ENCODE measurements at regions not wholly inside any gene's neighbourhood (a gene's known extent, or its start where the extent isn't known, plus 50 kb on each side); places are given as distances from the start of the nearest gene placed in this dataset.

DNA sequence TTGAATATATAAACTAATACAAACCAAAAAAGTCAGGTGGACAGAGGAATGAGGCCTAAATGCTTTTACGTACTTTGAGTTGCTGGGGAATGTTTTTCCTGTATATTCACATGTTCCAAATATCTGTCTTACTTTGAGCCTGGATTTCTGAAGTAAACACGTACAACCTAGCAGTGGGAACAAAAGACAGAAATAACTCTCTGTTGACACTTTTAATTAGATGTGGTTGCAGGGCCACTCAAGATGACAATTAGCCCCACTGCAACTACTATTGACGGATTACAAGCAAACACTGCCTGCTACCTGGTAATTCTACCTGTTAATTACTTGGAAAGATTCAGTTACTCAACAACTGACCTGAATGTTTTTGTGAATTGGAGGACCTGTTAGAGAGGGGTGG is 196.9 kb downstream of the TTLL7 start:
- peaks cover 0 to 4% (median 0%) of the 10 kb centered on the region in 11 donors for H3K9me3 Mint-ChIP-seq
- no peak for ATAC-seq
- ChIA-PET POLR2A (no interaction called here), CTCF (no interaction called here)
- no peaks in the 10 kb centered on the region for H3K27me3 Mint-ChIP-seq
- intact Hi-C loops (cut with micrococcal nuclease): no loop called here
- Histone ChIP-seq H3K4me3 (ENCODE audit: low read length) (no peak overlapping the region), H3K36me3 (ENCODE audit: control insufficient read depth in 2 of 3, insufficient read depth in 3 of 3, low read length in 3 of 3) (no peaks in the 10 kb centered on the region), H3K4me1 (ENCODE audit: control insufficient read depth in 2 of 2, insufficient read depth in 2 of 2, low read length in 2 of 2) (no peaks in the 10 kb centered on the region), H3K9me3 (ENCODE audit: control insufficient read depth in 2 of 3, low read length in 3 of 3) (no peaks in the 10 kb centered on the region), H3K27me3 (ENCODE audit: control insufficient read depth in 2 of 2, insufficient read depth in 2 of 2, low read length in 2 of 2) (no peaks in the 10 kb centered on the region), H3K27ac (ENCODE audit: low read depth, low read length) (no peak overlapping the region)
- H3K27ac Mint-ChIP-seq: no peak overlapping the region
- DNase-seq: no peak
- H3K4me1 Mint-ChIP-seq: no peaks in the 10 kb centered on the region
- no peak overlapping the region for H3K4me3 Mint-ChIP-seq
- peaks cover 0 to 28% (median 9%) of the 10 kb centered on the region in 5 donors for H3K36me3 Mint-ChIP-seq

DNA sequence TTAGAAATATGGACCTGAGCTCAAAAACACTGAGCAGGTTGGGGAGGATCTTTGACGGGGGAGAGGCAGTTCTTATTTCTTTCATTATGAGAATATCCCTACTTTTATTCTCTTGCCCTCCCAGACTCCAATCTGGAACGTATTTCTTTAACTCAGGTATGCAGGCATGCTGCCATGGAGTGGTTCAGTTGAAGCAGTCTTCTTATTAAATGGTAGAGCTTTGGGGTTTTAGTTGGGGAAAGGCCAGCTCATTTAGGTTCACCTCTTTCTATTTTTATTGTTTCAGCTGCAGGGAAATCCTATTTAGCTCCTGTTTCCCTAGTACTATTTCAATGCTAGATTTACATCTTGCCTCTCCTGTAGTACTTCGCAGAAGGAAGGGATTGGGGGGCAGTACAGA is 198.9 kb downstream of the TTLL7 start:
- Histone ChIP-seq H3K4me3 (ENCODE audit: low read length) (no peak overlapping the region), H3K9me3 (ENCODE audit: control insufficient read depth in 2 of 3, low read length in 3 of 3) (no peaks in the 10 kb centered on the region), H3K4me1 (ENCODE audit: control insufficient read depth in 2 of 2, insufficient read depth in 2 of 2, low read length in 2 of 2) (no peaks in the 10 kb centered on the region), H3K27ac (ENCODE audit: low read depth, low read length) (no peak overlapping the region), H3K27me3 (ENCODE audit: control insufficient read depth in 2 of 2, insufficient read depth in 2 of 2, low read length in 2 of 2) (no peaks in the 10 kb centered on the region), H3K36me3 (ENCODE audit: control insufficient read depth in 2 of 3, insufficient read depth in 3 of 3, low read length in 3 of 3) (no peaks in the 10 kb centered on the region)
- peaks cover 0 to 4% (median 0%) of the 10 kb centered on the region in 11 donors for H3K9me3 Mint-ChIP-seq
- H3K27ac Mint-ChIP-seq: no peak overlapping the region
- no peaks in the 10 kb centered on the region for H3K27me3 Mint-ChIP-seq
- ATAC-seq (no peak), DNase-seq (no peak)
- no peaks in the 10 kb centered on the region for H3K4me1 Mint-ChIP-seq
- POLR2A ChIA-PET: no interaction called here
- CTCF ChIA-PET: no interaction called here
- intact Hi-C loops (cut with micrococcal nuclease): no loop called here
- H3K4me3 Mint-ChIP-seq: no peak overlapping the region
- peaks cover 0 to 32% (median 9%) of the 10 kb centered on the region in 5 donors for H3K36me3 Mint-ChIP-seq

- Mint-ChIP-seq H3K36me3 (peaks cover 0 to 32% (median 9%) of the 10 kb centered on the region in 5 donors), H3K9me3 (peaks cover 0 to 4% (median 0%) of the 10 kb centered on the region in 11 donors), H3K27me3 (no peaks in the 10 kb centered on the region), H3K4me1 (no peaks in the 10 kb centered on the region), H3K4me3 (no peak overlapping the region), H3K27ac (no peak overlapping the region)
- Histone ChIP-seq H3K27me3 (ENCODE audit: control insufficient read depth in 2 of 2, insufficient read depth in 2 of 2, low read length in 2 of 2) (no peaks in the 10 kb centered on the region), H3K9me3 (ENCODE audit: control insufficient read depth in 2 of 3, low read length in 3 of 3) (no peaks in the 10 kb centered on the region), H3K36me3 (ENCODE audit: control insufficient read depth in 2 of 3, insufficient read depth in 3 of 3, low read length in 3 of 3) (no peaks in the 10 kb centered on the region), H3K4me3 (ENCODE audit: low read length) (no peak overlapping the region), H3K27ac (ENCODE audit: low read depth, low read length) (no peak overlapping the region), H3K4me1 (ENCODE audit: control insufficient read depth in 2 of 2, insufficient read depth in 2 of 2, low read length in 2 of 2) (no peaks in the 10 kb centered on the region)
- ChIA-PET POLR2A (no interaction called here), CTCF (no interaction called here)
- DNase-seq (no peak), ATAC-seq (no peak)
- intact Hi-C loops (cut with micrococcal nuclease): no loop called here
These were observed 199.3 kb downstream of the TTLL7 start for GRCh38 chr1:83799594-83799993.

DNA sequence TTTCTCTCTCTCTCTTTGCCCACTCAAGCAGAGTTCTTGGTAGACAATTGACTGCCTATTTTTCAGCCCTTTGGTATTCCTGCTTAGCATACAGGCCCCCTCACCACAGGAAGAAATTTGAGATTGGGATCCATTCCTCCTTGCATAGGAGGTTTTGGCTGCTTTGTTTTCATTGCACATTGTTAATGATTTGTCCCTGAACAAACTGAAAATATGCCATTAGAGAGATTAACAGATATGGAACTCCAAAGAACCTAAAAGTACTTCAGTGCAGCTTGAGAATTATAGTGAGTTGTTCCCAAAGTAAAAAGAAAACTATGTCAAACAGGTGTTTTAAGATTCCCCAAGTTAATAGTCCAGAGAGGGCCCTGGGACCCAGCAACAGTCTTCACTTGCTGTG is 200.0 kb downstream of the TTLL7 start:
- Mint-ChIP-seq H3K27ac (peak overlapping the region in 1 of 9 donors; percentile 41), H3K9me3 (peaks cover 0 to 4% (median 0%) of the 10 kb centered on the region in 11 donors), H3K4me3 (no peak overlapping the region), H3K4me1 (no peaks in the 10 kb centered on the region), H3K27me3 (no peaks in the 10 kb centered on the region), H3K36me3 (peaks cover 0 to 36% (median 9%) of the 10 kb centered on the region in 5 donors)
- intact Hi-C loops (cut with micrococcal nuclease): no loop called here
- DNase-seq (no peak), ATAC-seq (no peak)
- CTCF ChIA-PET: no interaction called here
- no peak overlapping the region for H3K27ac ChIP-seq (ENCODE audit: low read depth, low read length)
- no peaks in the 10 kb centered on the region for H3K27me3 ChIP-seq (ENCODE audit: control insufficient read depth in 2 of 2, insufficient read depth in 2 of 2, low read length in 2 of 2)
- no peaks in the 10 kb centered on the region for H3K36me3 ChIP-seq (ENCODE audit: control insufficient read depth in 2 of 3, insufficient read depth in 3 of 3, low read length in 3 of 3)
- H3K9me3 ChIP-seq (ENCODE audit: control insufficient read depth in 2 of 3, low read length in 3 of 3): no peaks in the 10 kb centered on the region
- no peaks in the 10 kb centered on the region for H3K4me1 ChIP-seq (ENCODE audit: control insufficient read depth in 2 of 2, insufficient read depth in 2 of 2, low read length in 2 of 2)
- no peak overlapping the region for H3K4me3 ChIP-seq (ENCODE audit: low read length)
- POLR2A ChIA-PET: no interaction called here

GRCh38 chr1:83796409-83796808 is 202.5 kb downstream of the TTLL7 start:
- ChIA-PET POLR2A (no interaction called here), CTCF (no interaction called here)
- ATAC-seq (no peak), DNase-seq (no peak)
- Histone ChIP-seq H3K27ac (ENCODE audit: low read depth, low read length) (no peak overlapping the region), H3K4me1 (ENCODE audit: control insufficient read depth in 2 of 2, insufficient read depth in 2 of 2, low read length in 2 of 2) (no peaks in the 10 kb centered on the region), H3K36me3 (ENCODE audit: control insufficient read depth in 2 of 3, insufficient read depth in 3 of 3, low read length in 3 of 3) (no peaks in the 10 kb centered on the region), H3K4me3 (ENCODE audit: low read length) (no peak overlapping the region), H3K9me3 (ENCODE audit: control insufficient read depth in 2 of 3, low read length in 3 of 3) (no peaks in the 10 kb centered on the region), H3K27me3 (ENCODE audit: control insufficient read depth in 2 of 2, insufficient read depth in 2 of 2, low read length in 2 of 2) (no peaks in the 10 kb centered on the region)
- Mint-ChIP-seq H3K27ac (no peak overlapping the region), H3K36me3 (peaks cover 0 to 34% (median 4%) of the 10 kb centered on the region in 5 donors), H3K9me3 (peaks cover 0 to 4% (median 0%) of the 10 kb centered on the region in 11 donors), H3K4me1 (no peaks in the 10 kb centered on the region), H3K27me3 (no peaks in the 10 kb centered on the region), H3K4me3 (no peak overlapping the region)
- intact Hi-C loops (cut with micrococcal nuclease): no loop called here

- H3K4me3 Mint-ChIP-seq: no peak overlapping the region
- ChIA-PET POLR2A (interaction anchor here (0.6 kb wide), 1 partner anchor 1467 kb away, joined by 3 read pairs; no protein-coding TSS in a partner anchor), CTCF (no interaction called here)
These were observed 204.5 kb downstream of the TTLL7 start for GRCh38 chr1:83794384-83794783.

DNA sequence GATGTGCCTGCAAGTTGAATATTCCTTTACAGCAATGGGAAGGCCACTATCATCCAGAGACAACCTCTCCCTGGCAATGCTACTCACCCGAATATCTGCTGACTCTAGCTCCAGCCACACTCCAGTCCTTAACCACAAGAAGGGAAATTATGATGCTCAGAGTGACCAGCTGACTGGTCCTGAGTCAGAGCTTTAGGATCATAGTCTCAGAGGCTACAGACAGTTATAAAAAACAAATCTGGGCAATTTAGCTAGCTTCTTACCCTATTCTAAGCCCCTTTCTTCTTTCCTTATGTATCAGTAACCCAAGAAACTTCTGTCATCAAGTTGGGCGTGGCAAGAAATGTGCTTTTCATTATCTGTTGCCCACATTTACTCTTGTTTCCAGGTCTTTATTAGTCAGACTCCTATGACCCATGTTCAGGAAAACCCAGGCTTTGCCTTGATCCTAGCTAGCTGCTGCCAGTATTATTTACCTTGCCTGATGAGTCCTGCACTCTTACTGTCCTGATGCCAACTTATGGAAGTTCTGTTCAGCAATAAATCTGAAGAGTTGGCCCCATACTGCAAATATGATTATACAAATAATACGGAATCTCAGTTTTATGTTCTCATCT is 207.0 kb downstream of the TTLL7 start:
- H3K27me3 ChIP-seq (ENCODE audit: control insufficient read depth in 2 of 2, insufficient read depth in 2 of 2, low read length in 2 of 2): no peaks in the 10 kb centered on the region
- no peak overlapping the region for H3K4me3 ChIP-seq (ENCODE audit: low read length)
- ATAC-seq: no peak
- ChIA-PET POLR2A (no interaction called here), CTCF (no interaction called here)
- H3K36me3 ChIP-seq (ENCODE audit: control insufficient read depth in 2 of 3, insufficient read depth in 3 of 3, low read length in 3 of 3): no peaks in the 10 kb centered on the region
- H3K27ac ChIP-seq (ENCODE audit: low read depth, low read length): no peak overlapping the region
- H3K4me1 Mint-ChIP-seq: no peaks in the 10 kb centered on the region
- no peaks in the 10 kb centered on the region for H3K4me1 ChIP-seq (ENCODE audit: control insufficient read depth in 2 of 2, insufficient read depth in 2 of 2, low read length in 2 of 2)
- no peak overlapping the region for H3K4me3 Mint-ChIP-seq
- H3K9me3 ChIP-seq (ENCODE audit: control insufficient read depth in 2 of 3, low read length in 3 of 3): no peaks in the 10 kb centered on the region
- DNase-seq: no peak
- intact Hi-C loops (cut with micrococcal nuclease): no loop called here
- no peak overlapping the region for H3K27ac Mint-ChIP-seq
- H3K9me3 Mint-ChIP-seq: no peaks in the 10 kb centered on the region
- peaks cover 0 to 17% (median 0%) of the 10 kb centered on the region in 5 donors for H3K36me3 Mint-ChIP-seq
- no peaks in the 10 kb centered on the region for H3K27me3 Mint-ChIP-seq

More at GRCh38 chr1:83794384-83794783, 204.5 kb downstream of the TTLL7 start:
- Mint-ChIP-seq H3K4me1 (no peaks in the 10 kb centered on the region), H3K36me3 (peaks cover 0 to 25% (median 4%) of the 10 kb centered on the region in 5 donors), H3K27ac (no peak overlapping the region), H3K9me3 (peaks cover 0 to 4% (median 0%) of the 10 kb centered on the region in 11 donors), H3K27me3 (no peaks in the 10 kb centered on the region)
- intact Hi-C loops (cut with micrococcal nuclease): no loop called here
- H3K27ac ChIP-seq (ENCODE audit: low read depth, low read length): no peak overlapping the region
- no peaks in the 10 kb centered on the region for H3K27me3 ChIP-seq (ENCODE audit: control insufficient read depth in 2 of 2, insufficient read depth in 2 of 2, low read length in 2 of 2)
- no peaks in the 10 kb centered on the region for H3K36me3 ChIP-seq (ENCODE audit: control insufficient read depth in 2 of 3, insufficient read depth in 3 of 3, low read length in 3 of 3)
- no peaks in the 10 kb centered on the region for H3K4me1 ChIP-seq (ENCODE audit: control insufficient read depth in 2 of 2, insufficient read depth in 2 of 2, low read length in 2 of 2)
- no peak for ATAC-seq
- H3K4me3 ChIP-seq (ENCODE audit: low read length): no peak overlapping the region
- DNase-seq: no peak
- no peaks in the 10 kb centered on the region for H3K9me3 ChIP-seq (ENCODE audit: control insufficient read depth in 2 of 3, low read length in 3 of 3)
